ENCODE measurements at regions not wholly inside any gene's neighbourhood (a gene's known extent, or its start where the extent isn't known, plus 50 kb on each side); places are given as distances from the start of the nearest gene placed in this dataset.

DNA sequence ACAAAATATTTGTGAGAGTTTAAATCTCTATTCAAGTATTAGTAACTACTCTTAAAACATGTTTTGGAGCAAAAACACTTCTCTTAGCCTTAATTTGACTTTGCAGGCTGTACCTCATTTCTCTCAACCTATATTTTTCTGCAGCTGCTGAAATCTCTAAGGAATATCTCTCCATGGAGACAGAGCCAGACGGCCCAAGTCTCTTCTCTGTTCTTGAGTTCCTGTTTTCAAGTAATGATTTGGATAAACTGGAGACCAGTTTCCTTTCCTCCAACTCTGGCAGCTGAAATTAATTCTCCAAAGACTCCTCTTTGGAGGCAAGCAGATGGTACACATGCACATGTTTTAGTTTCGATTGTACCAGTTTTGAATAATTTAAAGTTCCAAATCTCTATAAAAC lies 659.7 kb upstream of the NEGR1 start:
- ATAC-seq, result no peak
- no peak overlapping the region for H3K27ac ChIP-seq
- intact Hi-C loops (cut with DNase I), result no loop called here
- no peak for DNase-seq
- H3K4me1 ChIP-seq, result no peaks in the 10 kb centered on the region
- no peak overlapping the region for H3K4me3 ChIP-seq
- H3K36me3 ChIP-seq, result no peaks in the 10 kb centered on the region
- H3K9me3 ChIP-seq, result no peaks in the 10 kb centered on the region
- TF ChIP-seq, protein P1, sequence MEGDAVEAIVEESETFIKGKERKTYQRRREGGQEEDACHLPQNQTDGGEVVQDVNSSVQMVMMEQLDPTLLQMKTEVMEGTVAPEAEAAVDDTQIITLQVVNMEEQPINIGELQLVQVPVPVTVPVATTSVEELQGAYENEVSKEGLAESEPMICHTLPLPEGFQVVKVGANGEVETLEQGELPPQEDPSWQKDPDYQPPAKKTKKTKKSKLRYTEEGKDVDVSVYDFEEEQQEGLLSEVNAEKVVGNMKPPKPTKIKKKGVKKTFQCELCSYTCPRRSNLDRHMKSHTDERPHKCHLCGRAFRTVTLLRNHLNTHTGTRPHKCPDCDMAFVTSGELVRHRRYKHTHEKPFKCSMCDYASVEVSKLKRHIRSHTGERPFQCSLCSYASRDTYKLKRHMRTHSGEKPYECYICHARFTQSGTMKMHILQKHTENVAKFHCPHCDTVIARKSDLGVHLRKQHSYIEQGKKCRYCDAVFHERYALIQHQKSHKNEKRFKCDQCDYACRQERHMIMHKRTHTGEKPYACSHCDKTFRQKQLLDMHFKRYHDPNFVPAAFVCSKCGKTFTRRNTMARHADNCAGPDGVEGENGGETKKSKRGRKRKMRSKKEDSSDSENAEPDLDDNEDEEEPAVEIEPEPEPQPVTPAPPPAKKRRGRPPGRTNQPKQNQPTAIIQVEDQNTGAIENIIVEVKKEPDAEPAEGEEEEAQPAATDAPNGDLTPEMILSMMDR (IDR thresholded peaks at IDR 0.05), result no peak
- H3K27me3 ChIP-seq, result no peaks in the 10 kb centered on the region

DNA sequence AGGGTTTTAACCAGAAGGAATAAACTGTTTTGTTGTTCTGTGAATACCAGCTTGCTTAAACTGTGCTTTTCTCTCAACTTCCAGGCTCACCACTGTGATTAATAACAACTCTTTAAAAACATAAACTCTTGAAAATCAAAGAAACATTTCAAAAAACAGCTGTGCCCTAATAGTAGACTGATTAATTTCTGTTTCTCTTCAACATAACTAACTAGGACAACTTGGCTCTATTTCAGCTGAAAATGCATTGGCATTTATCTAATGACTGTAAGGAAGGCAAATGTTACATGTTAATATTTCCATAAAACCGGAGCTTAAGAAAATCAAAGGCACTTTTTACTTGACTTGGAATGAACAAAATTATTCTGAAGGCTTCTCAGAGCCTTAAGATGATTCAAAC lies 656.1 kb upstream of the NEGR1 start:
- Histone ChIP-seq H3K4me1 (no peaks in the 10 kb centered on the region), H3K27ac (no peak overlapping the region), H3K36me3 (no peaks in the 10 kb centered on the region), H3K9me3 (no peaks in the 10 kb centered on the region), H3K27me3 (no peaks in the 10 kb centered on the region), H3K4me3 (no peak overlapping the region)
- ATAC-seq, result no peak
- intact Hi-C loops (cut with DNase I), result no loop called here
- TF ChIP-seq, protein P1 (IDR thresholded peaks at IDR 0.05), result no peak
- no peak for DNase-seq

DNA sequence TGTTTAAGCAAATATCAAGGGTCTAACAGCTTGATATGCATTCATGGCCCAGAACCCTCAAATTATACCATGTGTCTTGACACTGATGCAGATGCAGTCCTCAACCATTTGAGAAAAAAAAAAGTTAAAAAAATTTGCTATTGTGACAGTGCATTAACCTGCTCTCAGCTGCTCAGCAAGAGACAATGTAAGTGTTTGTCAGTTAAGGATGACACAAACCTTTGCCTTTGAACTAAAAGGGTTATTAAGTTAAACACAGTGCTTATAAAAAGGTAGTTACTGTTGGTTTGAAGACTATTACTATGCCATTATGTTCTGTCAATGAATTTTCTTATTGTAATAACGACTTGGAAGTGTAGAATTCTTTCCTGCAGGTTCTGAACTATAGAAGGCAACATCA lies 655.6 kb upstream of the NEGR1 start:
- no peak for DNase-seq
- Histone ChIP-seq H3K27ac (no peak overlapping the region), H3K4me1 (no peaks in the 10 kb centered on the region), H3K4me3 (no peak overlapping the region), H3K27me3 (no peaks in the 10 kb centered on the region), H3K36me3 (no peaks in the 10 kb centered on the region), H3K9me3 (no peaks in the 10 kb centered on the region)
- TF ChIP-seq, protein P1 (IDR thresholded peaks at IDR 0.05), result no peak
- ATAC-seq, result no peak
- intact Hi-C loops (cut with DNase I), result no loop called here

DNA sequence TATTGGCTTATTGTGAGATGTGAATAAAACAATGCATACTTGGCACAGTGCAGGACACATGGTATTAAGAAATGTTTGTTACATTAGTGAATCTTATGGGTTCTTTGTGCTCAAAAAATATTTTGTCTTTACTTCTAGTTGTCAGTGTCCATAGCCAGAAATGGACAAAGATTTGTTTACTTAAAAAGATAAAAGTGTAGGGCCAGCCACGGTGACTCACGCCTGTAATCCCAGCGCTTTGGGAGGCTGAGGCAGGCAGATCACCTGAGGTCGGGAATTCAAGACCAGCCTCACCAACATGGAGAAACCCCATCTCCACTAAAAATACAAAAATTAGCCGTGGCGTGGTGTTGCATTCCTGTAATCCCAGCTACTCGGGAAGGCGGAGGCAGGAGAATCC lies 654.6 kb upstream of the NEGR1 start:
- no peaks in the 10 kb centered on the region for H3K36me3 ChIP-seq
- no peak overlapping the region for H3K27ac ChIP-seq
- H3K4me1 ChIP-seq, result no peaks in the 10 kb centered on the region
- H3K27me3 ChIP-seq, result no peaks in the 10 kb centered on the region
- H3K9me3 ChIP-seq, result no peaks in the 10 kb centered on the region
- intact Hi-C loops (cut with DNase I), result no loop called here
- DNase-seq (no peak), ATAC-seq (no peak)
- TF ChIP-seq, protein P1 (IDR thresholded peaks at IDR 0.05), result no peak
- H3K4me3 ChIP-seq, result no peak overlapping the region

DNA sequence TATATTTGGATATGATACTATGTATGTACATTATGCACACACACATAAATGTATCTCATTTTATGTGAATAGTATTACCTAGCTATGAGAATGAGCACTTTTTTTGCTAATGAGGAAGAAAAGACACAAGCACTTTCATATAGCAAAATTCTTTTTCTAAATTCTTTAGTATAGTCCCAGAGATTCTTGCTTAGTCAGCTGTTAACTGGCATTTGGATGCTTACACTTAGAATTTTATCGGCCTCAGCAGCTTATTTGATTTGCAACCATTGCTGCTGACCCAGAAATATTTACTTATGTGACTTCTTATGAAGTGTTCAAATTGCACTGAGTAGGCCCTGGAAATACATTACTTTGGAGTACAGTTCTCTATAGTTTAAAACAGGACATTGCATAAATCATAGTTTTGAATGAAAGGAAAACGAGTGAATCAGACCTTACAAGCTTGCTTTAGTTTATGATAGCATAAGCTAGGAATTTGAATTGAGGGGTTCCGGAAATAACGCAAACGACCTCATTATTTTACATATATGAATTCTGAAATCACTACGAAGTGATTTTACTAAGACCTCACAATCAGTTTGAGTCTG lies 653.9 kb upstream of the NEGR1 start:
- no peaks in the 10 kb centered on the region for H3K9me3 ChIP-seq
- no peak for ATAC-seq
- TF ChIP-seq, protein P1 (IDR thresholded peaks at IDR 0.05), result no peak
- no peak for DNase-seq
- intact Hi-C loops (cut with DNase I), result no loop called here
- H3K36me3 ChIP-seq, result no peaks in the 10 kb centered on the region
- no peak overlapping the region for H3K27ac ChIP-seq
- H3K27me3 ChIP-seq, result no peaks in the 10 kb centered on the region
- H3K4me3 ChIP-seq, result no peak overlapping the region
- no peaks in the 10 kb centered on the region for H3K4me1 ChIP-seq

DNA sequence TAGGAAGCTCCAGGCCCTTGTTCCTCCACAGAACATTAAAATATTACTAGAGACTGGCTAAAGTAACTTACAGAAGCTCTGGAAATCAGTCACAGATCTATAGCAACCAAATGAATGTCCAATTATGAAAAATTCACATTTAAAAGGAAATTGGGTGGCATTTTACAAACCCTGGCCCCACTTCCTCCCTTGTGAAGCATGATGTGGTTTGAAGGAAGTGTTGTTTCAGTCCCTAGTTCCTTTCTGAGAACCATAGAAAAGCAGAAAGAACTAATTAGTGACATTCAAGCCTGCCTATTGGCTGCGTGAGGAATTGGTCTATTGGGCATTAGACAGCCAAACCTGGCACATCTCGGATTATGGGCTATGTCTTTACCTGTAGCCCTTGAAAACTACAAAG lies 649.7 kb upstream of the NEGR1 start:
- ATAC-seq, result no peak
- Histone ChIP-seq H3K4me3 (no peak overlapping the region), H3K4me1 (no peaks in the 10 kb centered on the region), H3K36me3 (no peaks in the 10 kb centered on the region), H3K9me3 (no peaks in the 10 kb centered on the region), H3K27ac (no peak overlapping the region), H3K27me3 (no peaks in the 10 kb centered on the region)
- no peak for DNase-seq
- TF ChIP-seq, protein P1 (IDR thresholded peaks at IDR 0.05), result no peak
- intact Hi-C loops (cut with DNase I), result no loop called here
